A204.1 (cell line): ENCODE measurements at regions not wholly inside any gene's neighbourhood (a gene's known extent, or its start where the extent isn't known, plus 50 kb on each side); places are given as distances from the start of the nearest gene placed in this dataset.

Experiments
- FAIRE-seq: peaks from 2 replicates; lab custom pipeline; 2012; peaks lifted over from hg19 to GRCh38; lab: Jason Lieb, UNC

DNA sequence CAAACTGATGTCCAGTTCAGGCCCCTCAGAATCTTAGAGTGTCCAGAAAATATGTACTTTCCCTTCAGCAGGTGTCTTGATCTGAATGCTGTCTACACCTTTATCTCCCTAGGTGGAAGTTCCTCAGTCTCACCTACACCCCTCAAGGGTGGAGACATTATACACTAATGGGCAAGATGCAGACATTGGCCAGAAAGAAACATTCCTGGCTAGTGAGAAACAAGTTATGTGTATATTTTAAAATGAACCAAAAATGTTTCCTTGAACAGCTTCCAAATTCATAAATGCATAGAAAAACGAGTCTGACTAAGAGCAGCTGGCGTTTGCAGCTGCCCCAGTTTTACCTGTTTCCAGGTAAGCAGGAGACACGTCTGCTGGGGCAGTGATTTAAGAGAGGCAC lies 140.5 kb upstream of the IRX4 start:
- no peak for FAIRE-seq

- FAIRE-seq: no peak
Observed at GRCh38 chr5:2022436-2022835, 139.7 kb upstream of the IRX4 start.

- FAIRE-seq: no peak
Observed at GRCh38 chr5:2021484-2022176, 138.9 kb upstream of the IRX4 start.

DNA sequence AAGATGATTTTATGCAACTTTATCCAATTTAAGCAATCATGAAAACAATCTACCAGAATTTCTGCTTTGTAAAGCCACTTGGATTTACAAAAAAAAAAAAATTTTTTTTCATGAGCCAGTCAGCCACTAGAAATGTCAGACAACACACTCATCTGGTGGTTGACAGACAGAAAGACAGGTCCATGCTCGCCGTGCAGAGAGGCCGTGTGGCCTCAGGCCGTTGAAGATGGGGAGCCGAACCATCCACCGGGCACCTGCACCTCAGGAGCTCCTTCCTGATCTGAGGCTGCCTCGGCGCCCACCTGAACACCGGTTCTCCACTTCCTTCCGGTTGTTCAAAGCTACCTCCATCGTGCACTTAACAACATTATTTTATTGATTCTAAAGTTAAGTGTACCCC lies 138.0 kb upstream of the IRX4 start:
- FAIRE-seq: no peak

GRCh38 chr5:2019716-2020115 lies 137.0 kb upstream of the IRX4 start:
- FAIRE-seq: no peak

- no peak for FAIRE-seq
Observed at GRCh38 chr5:2018390-2018724, 135.6 kb upstream of the IRX4 start.

DNA sequence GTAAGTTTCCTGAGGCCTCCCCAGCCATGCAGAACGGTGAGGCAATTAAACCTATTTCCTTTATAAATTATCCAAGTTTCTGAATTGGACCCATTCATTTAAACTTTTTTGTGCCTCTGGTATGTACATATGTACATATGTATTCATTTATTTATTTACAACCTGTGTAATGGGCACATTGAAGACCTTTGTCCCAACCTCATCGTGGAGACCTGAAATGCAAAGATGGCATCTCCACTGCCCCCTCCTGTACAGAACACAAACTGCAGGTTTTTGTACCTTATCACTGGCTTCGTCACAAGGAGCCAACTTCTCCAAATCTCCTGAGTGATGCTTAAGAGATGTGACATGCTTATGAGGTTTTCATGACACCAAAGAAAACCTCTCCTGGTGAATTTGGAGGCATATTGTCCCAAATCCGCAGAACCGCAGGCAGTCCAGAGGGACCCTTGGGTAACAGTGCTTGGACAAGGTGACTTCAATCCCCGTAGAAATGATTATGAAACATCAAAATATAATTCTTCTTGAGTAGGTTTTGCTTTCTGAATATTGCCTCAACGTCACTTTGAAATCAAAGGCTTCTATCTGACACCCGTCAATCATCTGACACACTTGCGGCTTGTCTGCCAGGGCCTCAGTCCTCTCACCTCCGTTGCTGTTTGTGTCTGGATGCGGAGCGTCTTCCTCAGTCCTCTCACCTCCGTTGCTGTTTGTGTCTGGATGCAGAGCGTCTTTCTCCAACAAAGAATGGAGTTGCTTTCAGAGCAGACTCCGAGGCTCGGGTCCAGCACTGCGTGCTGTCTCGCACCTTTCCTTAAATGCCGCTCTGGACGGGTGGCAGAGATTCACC lies 135.0 kb upstream of the IRX4 start:
- no peak for FAIRE-seq

DNA sequence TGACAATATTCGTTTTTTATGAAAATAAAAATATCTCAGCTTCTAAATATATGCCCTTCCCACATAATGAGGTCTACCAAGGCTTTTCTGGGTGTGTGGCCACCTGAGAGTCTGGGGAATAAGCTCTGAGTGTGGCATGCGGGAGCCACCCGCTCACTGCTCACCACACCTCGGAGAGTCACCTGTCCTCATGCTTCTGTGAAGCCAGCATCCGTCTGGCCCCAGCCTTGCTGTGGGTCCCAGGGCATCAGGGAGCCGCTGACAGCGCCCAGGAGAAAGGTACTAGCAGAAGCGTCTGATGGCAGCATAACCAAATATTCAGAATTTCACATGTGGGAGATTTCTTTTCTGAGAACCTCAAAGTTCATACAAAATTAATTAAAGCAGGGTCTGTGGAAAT lies 133.2 kb upstream of the IRX4 start:
- FAIRE-seq: no peak

- no peak for FAIRE-seq
Observed at GRCh38 chr5:2015124-2015848, 132.6 kb upstream of the IRX4 start.

DNA sequence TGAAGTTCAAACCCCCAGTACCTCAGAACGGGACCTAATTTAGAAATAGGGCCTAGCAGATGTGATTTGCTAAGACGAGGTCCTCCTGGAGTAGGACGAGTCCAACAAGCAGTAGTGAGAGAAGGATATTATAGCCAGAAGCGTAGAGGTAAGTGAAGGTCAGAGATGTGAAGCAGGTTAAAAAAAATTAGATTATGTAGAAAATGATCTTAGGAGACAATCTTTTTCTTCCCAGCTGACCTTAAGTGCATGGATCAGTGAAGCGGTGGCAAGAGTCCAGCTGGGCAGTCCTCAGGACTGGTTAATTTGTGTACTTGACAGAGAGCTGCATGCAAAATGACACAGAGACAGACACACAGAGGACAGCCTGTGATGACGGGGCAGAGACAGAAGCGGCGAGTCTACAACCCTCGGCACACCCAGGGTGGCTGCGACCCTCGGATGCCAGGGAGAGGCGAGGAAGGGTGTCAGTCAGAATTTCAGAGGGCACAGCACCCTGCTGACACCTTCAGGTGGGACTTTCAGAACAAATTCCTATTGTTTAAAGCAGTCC lies 131.4 kb upstream of the IRX4 start:
- no peak for FAIRE-seq

DNA sequence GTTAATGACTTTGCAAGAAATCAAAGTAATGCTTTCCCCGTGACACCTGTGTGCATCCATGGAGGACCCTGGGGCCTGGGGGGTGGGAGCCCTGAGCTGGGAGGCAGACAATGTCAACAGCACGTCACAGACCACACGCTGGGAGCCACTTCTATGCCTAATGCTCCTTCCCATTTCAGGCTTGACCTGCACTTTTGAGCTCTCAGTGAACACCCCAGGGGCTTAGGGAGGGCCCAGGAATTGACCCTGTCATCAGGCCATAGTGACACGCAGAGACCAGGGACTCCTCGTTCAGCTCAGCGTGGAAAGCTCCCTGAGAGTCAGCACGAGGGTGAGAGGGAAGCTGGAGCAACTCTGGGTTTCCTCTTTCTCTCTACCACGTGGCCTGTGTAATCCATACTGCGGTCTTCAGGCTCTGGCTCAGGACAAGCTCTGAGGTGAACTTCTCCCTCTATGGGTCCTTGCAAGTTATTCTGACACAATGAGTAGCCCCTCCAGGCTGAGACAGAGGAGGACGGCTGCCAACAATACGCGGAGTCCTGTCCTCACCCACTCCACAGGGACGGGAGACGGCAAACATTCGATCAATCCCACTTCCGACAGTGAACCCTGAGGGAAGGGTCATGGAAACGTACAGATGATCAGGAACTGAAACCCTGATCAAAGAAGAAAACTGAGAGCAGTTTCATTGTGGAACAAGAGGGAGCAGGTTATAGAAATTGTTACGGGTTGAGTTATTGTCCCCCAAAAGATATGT lies 130.8 kb upstream of the IRX4 start:
- FAIRE-seq: no peak

DNA sequence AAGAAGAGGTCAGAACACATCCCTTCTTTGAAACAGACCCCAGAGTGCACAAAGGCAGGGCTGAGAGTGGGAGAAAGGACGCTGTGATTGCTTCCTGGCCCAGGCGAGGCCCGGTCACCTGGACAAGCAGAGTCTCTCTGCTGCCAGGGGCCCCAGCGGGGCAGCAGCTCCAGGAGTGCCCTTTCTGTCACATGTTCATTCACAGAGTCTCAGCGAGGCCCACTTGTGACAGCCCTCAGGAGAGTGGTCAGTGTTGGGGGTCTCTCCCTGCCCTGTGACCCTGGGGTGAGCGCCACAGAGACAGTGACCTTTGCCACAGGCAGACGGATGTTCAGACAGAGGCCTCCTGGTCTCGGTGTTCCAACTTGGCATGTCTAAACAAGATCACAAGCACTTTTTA lies 130.2 kb upstream of the IRX4 start:
- FAIRE-seq: no peak

GRCh38 chr5:2011481-2012411 lies 129.0 kb upstream of the IRX4 start:
- FAIRE-seq: no peak

DNA sequence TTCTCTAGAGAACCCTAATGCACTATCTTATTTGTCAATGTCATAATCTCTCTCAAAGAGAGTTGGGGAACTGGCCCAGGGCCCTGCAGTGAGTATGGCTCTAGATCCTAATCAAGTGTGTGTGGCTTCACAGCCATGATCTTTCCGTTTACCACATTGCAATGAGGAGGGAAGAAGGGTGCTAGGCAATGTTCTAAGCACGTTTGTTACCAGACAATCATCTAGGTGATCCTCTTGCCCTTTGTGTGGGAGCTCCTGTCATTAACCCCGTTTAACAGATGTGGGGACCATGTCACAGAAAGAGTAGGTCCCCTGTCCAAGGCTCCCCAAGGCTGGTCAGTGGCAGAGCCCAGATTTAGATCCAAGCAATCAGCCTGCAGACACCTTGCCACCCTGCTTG lies 128.2 kb upstream of the IRX4 start:
- FAIRE-seq: no peak

- FAIRE-seq: no peak
Observed at GRCh38 chr5:2009986-2010914, 127.5 kb upstream of the IRX4 start.

- FAIRE-seq: no peak
Observed at GRCh38 chr5:2008851-2009629, 126.3 kb upstream of the IRX4 start.

- no peak for FAIRE-seq
Observed at GRCh38 chr5:2007878-2008501, 125.3 kb upstream of the IRX4 start.

DNA sequence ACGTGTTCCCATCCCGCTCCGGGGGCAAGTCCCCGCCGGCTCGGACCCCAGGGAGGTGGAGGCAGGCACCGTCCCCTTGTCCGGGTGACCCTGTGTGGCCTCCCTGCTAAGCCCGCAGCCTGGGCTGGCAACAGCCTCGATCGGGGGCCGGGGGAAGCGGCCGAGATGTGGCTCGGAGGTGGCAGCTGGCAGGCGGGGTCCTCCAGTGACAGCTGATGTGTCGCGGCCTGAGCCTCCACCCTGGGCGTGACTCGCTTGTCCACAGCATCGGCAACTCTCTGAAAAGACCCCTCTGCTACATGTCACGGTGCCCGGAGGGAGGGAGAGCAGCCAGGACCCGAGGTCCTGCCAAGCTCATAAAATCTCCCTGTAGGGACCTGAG lies 124.8 kb upstream of the IRX4 start:
- FAIRE-seq: no peak

- FAIRE-seq: no peak
Observed at GRCh38 chr5:2006971-2007291, 124.2 kb upstream of the IRX4 start.
